K562 (cell line): ENCODE measurements at regions not wholly inside any gene's neighbourhood (a gene's known extent, or its start where the extent isn't known, plus 50 kb on each side); places are given as distances from the start of the nearest gene placed in this dataset.

ENCODE experiments used
- ATAC-seq: fragments of 200-7000 bp; cut with Tn5 transposase; 3 replicates; pipeline ENCODE4 v1.9.1; 2020; ENCODE audit warnings: moderate library complexity
- BruUV-seq: library from RNA; stranded (reverse); fragments of 400-500 nt; replicated peaks from 2 replicates; lab custom pipeline; 2021; lab: Mats Ljungman, UMichigan
- CTCF ChIA-PET: fragments of 300-600 bp; formaldehyde crosslinking; extraction: SDS; loops from one replicate; lab custom pipeline; 2021; ENCODE audit warnings: low intra/inter-chr PET ratio; lab: Yijun Ruan, JAX
- POLR2A ChIA-PET: fragments of 300-600, 350-650 bp; sonication (Branson Sonifier 250); formaldehyde crosslinking; extraction: SDS; loops from one replicate; lab custom pipeline; 2021; ENCODE audit warnings: antibody characterized with exemption, inconsistent platforms; lab: Yijun Ruan, JAX
- DNase-seq, 4 experiments: peaks; one replicate each; pipeline versions ENCODE4 v3.0.0 to v3.0.0-alpha.2; 2011 to 2018; ENCODE audit warnings: low spot score in 3 of 4, mixed read lengths in 3 of 4; ENCODE audit errors: extremely low read depth in 1 of 4
- FAIRE-seq: peaks from 2 replicates; lab custom pipeline; 2011; peaks lifted over from hg19 to GRCh38; lab: Jason Lieb, UNC
- H2AFZ ChIP-seq: 2 replicates; pipeline ENCODE4 v1.6.0; 2011; ENCODE audit warnings: low read depth, low read length, control low read depth, inconsistent platforms
- H3K27ac ChIP-seq: fragments of 200-600 bp; 3 replicates; pipeline ENCODE4 v1.8.0; 2011; ENCODE audit warnings: low read depth, mild to moderate bottlenecking, control low read depth, inconsistent platforms, low read length, moderate library complexity, mixed read lengths; ENCODE audit errors: extremely low read depth
- H3K27me3 ChIP-seq, 2 experiments: fragments of 300-600 bp in 1 of 2; 2 replicates in 1 of 2; 3 replicates in 1 of 2; pipeline versions ENCODE4 v1.6.0 to v1.8.0; 2011; ENCODE audit warnings: inconsistent platforms in 2 of 2, low read length in 2 of 2, mild to moderate bottlenecking in 1 of 2, mixed read lengths in 1 of 2, moderate library complexity in 1 of 2; ENCODE audit not compliant: control insufficient read depth in 2 of 2, insufficient read depth in 2 of 2
- H3K36me3 ChIP-seq: fragments of 300-600 bp; 3 replicates; pipeline ENCODE4 v1.8.0; 2011; ENCODE audit warnings: mild to moderate bottlenecking, low read length, inconsistent platforms; ENCODE audit not compliant: control insufficient read depth, insufficient read depth
- H3K4me1 ChIP-seq, 2 experiments: fragments of 200-600 bp in 1 of 2; replicated peaks in 1 of 2; 2 replicates in 1 of 2; 3 replicates in 1 of 2; pipeline versions ENCODE4 v1.5.1 to v1.8.0; 2011; ENCODE audit warnings: inconsistent platforms in 2 of 2, low read length in 2 of 2, mild to moderate bottlenecking in 1 of 2, mixed read lengths in 1 of 2, moderate library complexity in 1 of 2; ENCODE audit not compliant: control insufficient read depth in 2 of 2, insufficient read depth in 2 of 2
- H3K4me2 ChIP-seq: 2 replicates; pipeline ENCODE4 v1.6.1; 2011; ENCODE audit warnings: low read length, control low read depth, inconsistent platforms, mixed read lengths; ENCODE audit not compliant: insufficient read depth
- H3K4me3 ChIP-seq: fragments of 200-600 bp; sonication (generic), shearing (Covaris generic); 2 replicates; pipeline ENCODE4 v1.5.1; 2016; ENCODE audit warnings: control low read depth, inconsistent platforms
- H3K79me2 ChIP-seq: fragments of 200-600 bp; 3 replicates; pipeline ENCODE4 v1.8.0; 2011; ENCODE audit warnings: low read length, inconsistent platforms; ENCODE audit not compliant: control insufficient read depth, insufficient read depth
- H3K9ac ChIP-seq, 2 experiments: 2 replicates each; pipeline versions ENCODE4 v1.6.0 to v1.6.1; 2011; ENCODE audit warnings: low read depth in 2 of 2, low read length in 2 of 2, control low read depth in 1 of 2, inconsistent platforms in 1 of 2, mild to moderate bottlenecking in 1 of 2, mixed read lengths in 1 of 2; ENCODE audit not compliant: insufficient read depth in 1 of 2
- H3K9me1 ChIP-seq: one replicate; pipeline ENCODE4 v1.6.0; 2011; ENCODE audit warnings: inconsistent platforms, mild to moderate bottlenecking, low read length, moderate library complexity; ENCODE audit not compliant: control insufficient read depth, insufficient read depth
- H3K9me3 ChIP-seq: replicated peaks from 2 replicates; pipeline ENCODE4 v1.5.1; 2011; ENCODE audit warnings: low read depth, low read length, inconsistent platforms; ENCODE audit not compliant: control insufficient read depth, insufficient read depth
- H4K20me1 ChIP-seq: replicated peaks from 2 replicates; pipeline ENCODE4 v1.6.1; 2011; ENCODE audit warnings: low read length, inconsistent platforms, mixed read lengths; ENCODE audit not compliant: control insufficient read depth, insufficient read depth
- WGBS: fragments of 100-300 bp; shearing (Covaris generic); methylation state at CpG from one replicate; pipeline ENCODE4 v1.1.6; 2016; ENCODE audit warnings: low coverage, mixed read lengths; ENCODE audit not compliant: insufficient coverage; ENCODE audit errors: missing lambda C conversion rate; 5-methylcytosine and 5-hydroxymethylcytosine counted together
- in situ Hi-C: fragments of 300-500 bp; cut with MboI; formaldehyde crosslinking; loops from 4 replicates; pipeline ENCODE4 v1.15.0; 2018; ENCODE audit warnings: inconsistent platforms, mixed read lengths
- intact Hi-C: fragments of 100-400 bp; cut with micrococcal nuclease; formaldehyde crosslinking; loops from 2 replicates; pipeline ENCODE4 v1.14.2; 2022
- TF ChIP-seq, protein P1 (sequence below): fragments of 250-450 bp; sonication (Bioruptor Pico); IDR thresholded peaks from 2 replicates; pipeline ENCODE4 v1.6.1; 2021; ENCODE audit warnings: mild to moderate bottlenecking
- TF ChIP-seq, protein P2 (sequence below): fragments of 450-650 bp; IDR thresholded peaks from 2 replicates; pipeline ENCODE4 v1.6.1; 2017; ENCODE audit warnings: antibody characterized with exemption
- TF ChIP-seq, protein P3 (sequence below): sonication (generic); formaldehyde crosslinking; IDR thresholded peaks from 2 replicates; pipeline ENCODE4 v1.9.0; 2022; ENCODE audit warnings: mild to moderate bottlenecking, missing genetic modification reagents

DNA sequence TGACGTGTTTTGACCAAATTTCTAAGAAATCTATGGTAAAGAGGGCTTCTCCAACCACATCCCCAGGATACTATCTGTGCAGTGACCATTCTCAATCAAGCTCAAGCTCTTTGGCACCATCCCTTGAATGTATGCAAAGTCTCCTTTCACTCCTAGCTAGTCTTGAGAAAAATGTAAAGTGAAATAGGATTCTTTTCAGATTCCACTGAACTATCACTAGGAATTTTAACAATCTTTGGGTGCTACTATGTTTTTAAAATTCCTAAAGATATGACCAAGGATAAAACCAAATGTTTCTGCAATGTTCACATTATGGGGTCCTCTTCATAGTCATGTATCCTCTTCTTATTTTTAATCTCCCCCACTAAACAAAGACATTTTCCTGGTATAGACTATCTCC, 107.8 kb downstream of the TMCO5A start:
- Histone ChIP-seq H3K4me2 (no peak overlapping the region), H3K4me1 (no peaks in the 10 kb centered on the region), H3K27ac (no peak overlapping the region), H3K27me3 (no peaks in the 10 kb centered on the region), H3K79me2 (no peaks in the 10 kb centered on the region), H3K9ac (no peak overlapping the region), H2AFZ (no peak overlapping the region), H3K36me3 (no peaks in the 10 kb centered on the region), H3K9me1 (no peaks in the 10 kb centered on the region), H3K4me3 (no peak overlapping the region), H3K9me3 (no peaks in the 10 kb centered on the region), H4K20me1 (no peaks in the 10 kb centered on the region)
- no peak for ATAC-seq
- no peak for DNase-seq
- TF ChIP-seq, protein P1, sequence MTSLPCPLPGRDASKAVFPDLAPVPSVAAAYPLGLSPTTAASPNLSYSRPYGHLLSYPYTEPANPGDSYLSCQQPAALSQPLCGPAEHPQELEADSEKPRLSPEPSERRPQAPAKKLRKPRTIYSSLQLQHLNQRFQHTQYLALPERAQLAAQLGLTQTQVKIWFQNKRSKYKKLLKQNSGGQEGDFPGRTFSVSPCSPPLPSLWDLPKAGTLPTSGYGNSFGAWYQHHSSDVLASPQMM (CRISPR knock-in tag), result no peak
- TF ChIP-seq, protein P2, sequence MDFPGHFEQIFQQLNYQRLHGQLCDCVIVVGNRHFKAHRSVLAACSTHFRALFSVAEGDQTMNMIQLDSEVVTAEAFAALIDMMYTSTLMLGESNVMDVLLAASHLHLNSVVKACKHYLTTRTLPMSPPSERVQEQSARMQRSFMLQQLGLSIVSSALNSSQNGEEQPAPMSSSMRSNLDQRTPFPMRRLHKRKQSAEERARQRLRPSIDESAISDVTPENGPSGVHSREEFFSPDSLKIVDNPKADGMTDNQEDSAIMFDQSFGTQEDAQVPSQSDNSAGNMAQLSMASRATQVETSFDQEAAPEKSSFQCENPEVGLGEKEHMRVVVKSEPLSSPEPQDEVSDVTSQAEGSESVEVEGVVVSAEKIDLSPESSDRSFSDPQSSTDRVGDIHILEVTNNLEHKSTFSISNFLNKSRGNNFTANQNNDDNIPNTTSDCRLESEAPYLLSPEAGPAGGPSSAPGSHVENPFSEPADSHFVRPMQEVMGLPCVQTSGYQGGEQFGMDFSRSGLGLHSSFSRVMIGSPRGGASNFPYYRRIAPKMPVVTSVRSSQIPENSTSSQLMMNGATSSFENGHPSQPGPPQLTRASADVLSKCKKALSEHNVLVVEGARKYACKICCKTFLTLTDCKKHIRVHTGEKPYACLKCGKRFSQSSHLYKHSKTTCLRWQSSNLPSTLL, result no peak
- TF ChIP-seq, protein P3, sequence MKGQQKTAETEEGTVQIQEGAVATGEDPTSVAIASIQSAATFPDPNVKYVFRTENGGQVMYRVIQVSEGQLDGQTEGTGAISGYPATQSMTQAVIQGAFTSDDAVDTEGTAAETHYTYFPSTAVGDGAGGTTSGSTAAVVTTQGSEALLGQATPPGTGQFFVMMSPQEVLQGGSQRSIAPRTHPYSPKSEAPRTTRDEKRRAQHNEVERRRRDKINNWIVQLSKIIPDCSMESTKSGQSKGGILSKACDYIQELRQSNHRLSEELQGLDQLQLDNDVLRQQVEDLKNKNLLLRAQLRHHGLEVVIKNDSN, result no peak
- intact Hi-C loops (no loop called here), in situ Hi-C loops (no loop called here)
- POLR2A ChIA-PET, result interaction anchor here (0.7 kb wide), 1 partner anchor 15 kb away, joined by 4 read pairs; no protein-coding TSS in a partner anchor
- CTCF ChIA-PET, result no interaction called here
- FAIRE-seq, result no peak
- BruUV-seq, result no TSS peak
- WGBS, result 0% methylated on average over 1 of the region's 1 CpG
